ENCODE measurements at regions not wholly inside any gene's neighbourhood (a gene's known extent, or its start where the extent isn't known, plus 50 kb on each side); places are given as distances from the start of the nearest gene placed in this dataset.

DNA sequence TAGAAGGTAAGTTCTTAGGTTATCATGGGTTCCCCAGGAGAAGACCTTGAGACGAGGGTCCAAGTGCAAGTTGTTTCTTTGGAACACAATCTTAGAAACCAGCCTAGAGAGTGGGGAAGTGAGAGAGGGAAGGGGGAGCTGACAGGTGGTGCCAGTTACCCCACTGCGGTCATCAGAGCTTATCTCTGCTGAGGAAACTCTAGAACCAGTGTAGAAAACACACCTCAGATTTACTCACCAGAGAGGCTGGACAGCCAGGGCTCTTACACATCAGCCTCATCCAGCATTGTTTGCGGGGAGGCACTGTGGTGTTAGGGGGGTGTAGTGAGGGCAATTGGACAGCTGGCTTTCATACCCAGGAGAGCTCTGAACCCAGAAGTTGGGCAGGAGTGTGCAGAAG is 206.5 kb upstream of the RAI14 start:
- ChIA-PET POLR2A (ENCODE audit: unreplicated experiment) (no interaction called here), CTCF (no interaction called here)
- no peak for DNase-seq
- no TSS peak for BruUV-seq (replicated peaks)
- Histone ChIP-seq H3K9me2 (ENCODE audit: insufficient read depth) (no peaks in the 10 kb centered on the region), H3F3A (ENCODE audit: insufficient read depth, low read depth) (no peaks in the 10 kb centered on the region), H3K9me3 (ENCODE audit: insufficient read depth, low read depth) (no peaks in the 10 kb centered on the region), H3K4me2 (no peak overlapping the region), H3K79me2 (ENCODE audit: low read depth) (no peaks in the 10 kb centered on the region), H3K4me3 (no peak overlapping the region), H3K27me3 (ENCODE audit: insufficient read depth, low read depth) (peaks cover 17% of the 10 kb centered on the region; the same call in 1 of the 2 replicates), H3K4me1 (replicated peaks; ENCODE audit: insufficient read depth) (0 out of 2 replicates have a peak, but pooled peaks cover 4% of the 10 kb centered on the region), H4K20me1 (ENCODE audit: insufficient read depth) (no peaks in the 10 kb centered on the region), H2AFZ (no peak overlapping the region), H3K27ac (no peak overlapping the region), H3K36me3 (ENCODE audit: low read depth) (no peaks in the 10 kb centered on the region)
- TF ChIP-seq EZH2 (IDR thresholded peaks at IDR 0.05; ENCODE audit: low read depth) = no peak
- TF ChIP-seq, protein P1, sequence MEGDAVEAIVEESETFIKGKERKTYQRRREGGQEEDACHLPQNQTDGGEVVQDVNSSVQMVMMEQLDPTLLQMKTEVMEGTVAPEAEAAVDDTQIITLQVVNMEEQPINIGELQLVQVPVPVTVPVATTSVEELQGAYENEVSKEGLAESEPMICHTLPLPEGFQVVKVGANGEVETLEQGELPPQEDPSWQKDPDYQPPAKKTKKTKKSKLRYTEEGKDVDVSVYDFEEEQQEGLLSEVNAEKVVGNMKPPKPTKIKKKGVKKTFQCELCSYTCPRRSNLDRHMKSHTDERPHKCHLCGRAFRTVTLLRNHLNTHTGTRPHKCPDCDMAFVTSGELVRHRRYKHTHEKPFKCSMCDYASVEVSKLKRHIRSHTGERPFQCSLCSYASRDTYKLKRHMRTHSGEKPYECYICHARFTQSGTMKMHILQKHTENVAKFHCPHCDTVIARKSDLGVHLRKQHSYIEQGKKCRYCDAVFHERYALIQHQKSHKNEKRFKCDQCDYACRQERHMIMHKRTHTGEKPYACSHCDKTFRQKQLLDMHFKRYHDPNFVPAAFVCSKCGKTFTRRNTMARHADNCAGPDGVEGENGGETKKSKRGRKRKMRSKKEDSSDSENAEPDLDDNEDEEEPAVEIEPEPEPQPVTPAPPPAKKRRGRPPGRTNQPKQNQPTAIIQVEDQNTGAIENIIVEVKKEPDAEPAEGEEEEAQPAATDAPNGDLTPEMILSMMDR (conservative IDR thresholded peaks at IDR 0.05) = no peak
- intact Hi-C loops (cut with micrococcal nuclease; ENCODE audit: unreplicated experiment) = loop anchor here (10.0 kb wide), 1 partner anchor 205 kb away; no protein-coding TSS in a partner anchor

DNA sequence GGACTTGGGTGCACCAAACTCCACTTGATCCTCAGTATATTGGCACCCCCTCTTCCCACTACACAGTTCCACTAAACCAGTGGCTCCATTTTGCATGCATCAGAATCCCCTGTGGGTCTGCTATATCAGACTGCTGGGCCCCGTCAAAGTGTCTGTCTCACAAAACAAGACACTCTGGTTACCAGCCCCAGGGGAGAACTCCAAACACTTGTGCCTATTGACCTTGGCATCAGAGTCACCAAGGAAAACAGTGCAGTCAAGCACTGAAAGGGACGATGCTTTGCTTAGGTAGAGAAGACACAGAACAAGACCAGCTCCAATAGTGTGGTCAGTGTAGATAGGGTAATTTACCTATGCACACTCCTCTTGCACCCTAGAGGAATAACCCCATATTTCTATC is 205.8 kb upstream of the RAI14 start:
- no peaks in the 10 kb centered on the region for H3K36me3 ChIP-seq (ENCODE audit: low read depth)
- peaks cover 17% of the 10 kb centered on the region; the same call in 1 of the 2 replicates for H3K27me3 ChIP-seq (ENCODE audit: insufficient read depth, low read depth)
- H3K27ac ChIP-seq = no peak overlapping the region
- H3K79me2 ChIP-seq (ENCODE audit: low read depth) = no peaks in the 10 kb centered on the region
- no peaks in the 10 kb centered on the region for H3K9me2 ChIP-seq (ENCODE audit: insufficient read depth)
- no TSS peak for BruUV-seq (replicated peaks)
- intact Hi-C loops (cut with micrococcal nuclease; ENCODE audit: unreplicated experiment) = loop anchor here (10.0 kb wide), 1 partner anchor 206 kb away; no protein-coding TSS in a partner anchor
- ChIA-PET POLR2A (ENCODE audit: unreplicated experiment) (no interaction called here), CTCF (no interaction called here)
- 0 out of 2 replicates have a peak, but pooled peaks cover 4% of the 10 kb centered on the region for H3K4me1 ChIP-seq (replicated peaks; ENCODE audit: insufficient read depth)
- no peaks in the 10 kb centered on the region for H3F3A ChIP-seq (ENCODE audit: insufficient read depth, low read depth)
- H2AFZ ChIP-seq = no peak overlapping the region
- no peak overlapping the region for H3K4me2 ChIP-seq
- TF ChIP-seq, protein P1 (conservative IDR thresholded peaks at IDR 0.05) = no peak
- TF ChIP-seq EZH2 (IDR thresholded peaks at IDR 0.05; ENCODE audit: low read depth) = no peak
- DNase-seq = no peak
- H3K4me3 ChIP-seq = no peak overlapping the region
- H3K9me3 ChIP-seq (ENCODE audit: insufficient read depth, low read depth) = no peaks in the 10 kb centered on the region
- H4K20me1 ChIP-seq (ENCODE audit: insufficient read depth) = no peaks in the 10 kb centered on the region

DNA sequence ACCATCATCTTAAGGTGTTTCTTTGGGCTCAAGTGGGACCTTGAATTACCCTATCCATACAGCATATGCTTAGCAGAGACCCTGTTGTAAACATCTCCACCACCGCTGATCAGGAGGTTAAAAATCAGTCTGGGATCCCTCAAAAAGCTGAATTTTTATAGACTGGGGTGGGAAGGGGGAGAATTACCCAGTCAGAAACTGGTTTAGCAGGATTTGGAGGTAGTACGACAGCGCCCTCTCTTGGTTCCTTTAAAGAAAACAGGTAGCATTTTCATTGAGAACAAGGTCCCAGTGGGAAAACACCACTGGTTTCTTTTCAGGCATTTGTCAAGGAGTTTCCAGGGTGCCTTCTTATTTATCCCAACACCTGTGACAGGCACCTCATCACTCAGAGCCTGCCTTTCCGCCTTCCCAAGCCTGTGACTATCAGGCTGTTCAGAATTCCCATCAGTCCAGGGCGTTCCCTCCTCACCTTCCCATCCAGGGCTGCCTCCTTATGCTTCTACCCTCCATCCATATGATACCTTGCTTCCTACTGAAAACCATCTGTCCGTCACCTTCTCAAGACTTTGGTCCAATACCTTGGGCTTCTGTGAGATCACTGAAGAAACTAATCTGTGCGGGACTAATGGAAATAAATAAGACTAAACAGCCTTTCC is 203.8 kb upstream of the RAI14 start:
- Histone ChIP-seq H3F3A (ENCODE audit: insufficient read depth, low read depth) (no peaks in the 10 kb centered on the region), H3K9me2 (ENCODE audit: insufficient read depth) (no peaks in the 10 kb centered on the region), H2AFZ (no peak overlapping the region), H3K4me1 (replicated peaks; ENCODE audit: insufficient read depth) (0 out of 2 replicates have a peak, but pooled peaks cover 4% of the 10 kb centered on the region), H4K20me1 (ENCODE audit: insufficient read depth) (no peaks in the 10 kb centered on the region), H3K27ac (no peak overlapping the region), H3K4me3 (no peak overlapping the region), H3K79me2 (ENCODE audit: low read depth) (no peaks in the 10 kb centered on the region), H3K4me2 (no peak overlapping the region), H3K36me3 (ENCODE audit: low read depth) (no peaks in the 10 kb centered on the region), H3K9me3 (ENCODE audit: insufficient read depth, low read depth) (no peaks in the 10 kb centered on the region), H3K27me3 (ENCODE audit: insufficient read depth, low read depth) (peaks cover 13% of the 10 kb centered on the region; the same call in 1 of the 2 replicates)
- DNase-seq = peak in 1 of 2 experiments; percentile 40
- TF ChIP-seq, protein P1 (conservative IDR thresholded peaks at IDR 0.05) = peak; percentile 82
- no peak for TF ChIP-seq EZH2 (IDR thresholded peaks at IDR 0.05; ENCODE audit: low read depth)
- CTCF ChIA-PET = no interaction called here
- intact Hi-C loops (cut with micrococcal nuclease; ENCODE audit: unreplicated experiment) = loop anchor here (1.0 to 10.0 kb wide), 3 partner anchors 207 to 1016 kb away; no protein-coding TSS in a partner anchor
- POLR2A ChIA-PET (ENCODE audit: unreplicated experiment) = no interaction called here
- no TSS peak for BruUV-seq (replicated peaks)

All from PC-9 (cell line).